Transverse colon (tissue), 4 donors: ENCODE measurements at regions not wholly inside any gene's neighbourhood (a gene's known extent, or its start where the extent isn't known, plus 50 kb on each side); places are given as distances from the start of the nearest gene placed in this dataset.

ENCODE experiments used
- EP300 ChIP-seq: sonication (generic); formaldehyde crosslinking; IDR thresholded peaks from one replicate; pipeline ENCODE4 v1.6.1; 2017; ENCODE audit warnings: antibody characterized with exemption, low read depth
- POLR2AphosphoS5 ChIP-seq, 3 donors: sonication (generic); formaldehyde crosslinking; IDR thresholded peaks; one replicate each; pipeline ENCODE4 v1.6.1; 2016; ENCODE audit warnings: antibody characterized with exemption in 3 of 3
- TF ChIP-seq, protein P1 (sequence below), 5 experiments: fragments of 200-600 bp in 3 of 5; fragments of 450-650 bp in 2 of 5; sonication (generic) in 3 of 5; IDR thresholded peaks; 1 replicate in 2 of 5; 2 replicates in 3 of 5; pipeline ENCODE4 v1.5.1; 2016 to 2017; ENCODE audit warnings: antibody characterized with exemption in 5 of 5, inconsistent platforms in 3 of 5, mild to moderate bottlenecking in 2 of 5, moderate library complexity in 1 of 5

DNA sequence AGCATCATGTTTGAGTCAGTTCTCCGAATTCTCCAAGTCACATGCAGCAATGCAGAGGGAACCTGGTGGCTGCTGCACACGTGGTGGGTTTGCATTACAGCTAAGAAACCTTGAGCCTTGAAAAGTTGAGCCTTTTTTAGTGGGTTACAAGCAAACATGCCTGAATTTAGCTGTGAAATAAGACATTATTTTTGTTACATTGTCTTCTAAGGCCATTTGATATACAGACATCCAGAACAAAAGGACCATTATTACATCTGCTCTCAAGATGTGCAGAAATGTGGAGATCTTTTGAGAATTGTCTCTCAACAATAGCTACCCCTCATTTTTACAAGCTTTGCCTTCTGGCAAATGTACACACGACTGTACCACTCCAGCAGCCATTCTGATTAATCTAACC lies 720.5 kb upstream of the SLC35B3 start:
- TF ChIP-seq, protein P1, sequence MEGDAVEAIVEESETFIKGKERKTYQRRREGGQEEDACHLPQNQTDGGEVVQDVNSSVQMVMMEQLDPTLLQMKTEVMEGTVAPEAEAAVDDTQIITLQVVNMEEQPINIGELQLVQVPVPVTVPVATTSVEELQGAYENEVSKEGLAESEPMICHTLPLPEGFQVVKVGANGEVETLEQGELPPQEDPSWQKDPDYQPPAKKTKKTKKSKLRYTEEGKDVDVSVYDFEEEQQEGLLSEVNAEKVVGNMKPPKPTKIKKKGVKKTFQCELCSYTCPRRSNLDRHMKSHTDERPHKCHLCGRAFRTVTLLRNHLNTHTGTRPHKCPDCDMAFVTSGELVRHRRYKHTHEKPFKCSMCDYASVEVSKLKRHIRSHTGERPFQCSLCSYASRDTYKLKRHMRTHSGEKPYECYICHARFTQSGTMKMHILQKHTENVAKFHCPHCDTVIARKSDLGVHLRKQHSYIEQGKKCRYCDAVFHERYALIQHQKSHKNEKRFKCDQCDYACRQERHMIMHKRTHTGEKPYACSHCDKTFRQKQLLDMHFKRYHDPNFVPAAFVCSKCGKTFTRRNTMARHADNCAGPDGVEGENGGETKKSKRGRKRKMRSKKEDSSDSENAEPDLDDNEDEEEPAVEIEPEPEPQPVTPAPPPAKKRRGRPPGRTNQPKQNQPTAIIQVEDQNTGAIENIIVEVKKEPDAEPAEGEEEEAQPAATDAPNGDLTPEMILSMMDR (IDR thresholded peaks at IDR 0.05): no peak
- TF ChIP-seq EP300: no peak
- no peak for TF ChIP-seq POLR2AphosphoS5 (IDR thresholded peaks at IDR 0.05)
